HEK293T (cell line): ENCODE measurements at regions not wholly inside any gene's neighbourhood (a gene's known extent, or its start where the extent isn't known, plus 50 kb on each side); places are given as distances from the start of the nearest gene placed in this dataset.

ENCODE experiments used
- CTCF ChIA-PET: fragments of 350-600 bp; formaldehyde crosslinking; extraction: SDS; loops from one replicate; lab custom pipeline; 2021; ENCODE audit warnings: antibody characterized with exemption, inconsistent platforms; lab: Yijun Ruan, JAX
- POLR2A ChIA-PET: fragments of 350-600 bp; formaldehyde crosslinking; extraction: SDS; loops from one replicate; lab custom pipeline; 2020; ENCODE audit warnings: antibody characterized with exemption, inconsistent platforms; lab: Yijun Ruan, JAX
- DNase-seq: peaks from one replicate; pipeline ENCODE4 v3.0.0; 2012; ENCODE audit warnings: mixed read lengths; ENCODE audit errors: extremely low spot score
- ARNT ChIP-seq: fragments of 450-650 bp; IDR thresholded peaks from 2 replicates; pipeline ENCODE4 v1.6.1; 2017; ENCODE audit warnings: mild to moderate bottlenecking
- BHLHE40 ChIP-seq: fragments of 450-650 bp; IDR thresholded peaks from 2 replicates; pipeline ENCODE4 v1.6.1; 2016; ENCODE audit warnings: mild to moderate bottlenecking, moderate library complexity, borderline replicate concordance
- CTBP1 ChIP-seq: fragments of 450-650 bp; IDR thresholded peaks from 2 replicates; pipeline ENCODE4 v1.6.1; 2016; ENCODE audit warnings: borderline replicate concordance
- ELF4 ChIP-seq: fragments of 450-650 bp; IDR thresholded peaks from 2 replicates; pipeline ENCODE4 v1.6.1; 2017; ENCODE audit warnings: antibody characterized with exemption
- FOXA1 ChIP-seq: fragments of 450-650 bp; IDR thresholded peaks from 2 replicates; pipeline ENCODE4 v1.6.1; 2016; ENCODE audit warnings: mild to moderate bottlenecking
- FOXK2 ChIP-seq: fragments of 450-650 bp; IDR thresholded peaks from 2 replicates; pipeline ENCODE4 v1.6.1; 2016; ENCODE audit warnings: mild to moderate bottlenecking
- FOXM1 ChIP-seq: fragments of 450-650 bp; IDR thresholded peaks from 2 replicates; pipeline ENCODE4 v1.6.1; 2017; ENCODE audit warnings: mild to moderate bottlenecking, borderline replicate concordance
- HDGF ChIP-seq: fragments of 450-650 bp; IDR thresholded peaks from 2 replicates; pipeline ENCODE4 v1.6.1; 2017; ENCODE audit warnings: antibody characterized with exemption, borderline replicate concordance
- L3MBTL2 ChIP-seq: fragments of 450-650 bp; conservative IDR thresholded peaks from 2 replicates; pipeline ENCODE4 v1.6.1; 2016; ENCODE audit warnings: mild to moderate bottlenecking
- LEF1 ChIP-seq: fragments of 450-650 bp; IDR thresholded peaks from 2 replicates; pipeline ENCODE4 v1.6.1; 2017; ENCODE audit warnings: mild to moderate bottlenecking, borderline replicate concordance
- NFRKB ChIP-seq: fragments of 450-650 bp; IDR thresholded peaks from 2 replicates; pipeline ENCODE4 v1.6.1; 2016; ENCODE audit warnings: mild to moderate bottlenecking, moderate library complexity
- PKNOX1 ChIP-seq: fragments of 450-650 bp; IDR thresholded peaks from 2 replicates; pipeline ENCODE4 v1.6.1; 2016
- SP1 ChIP-seq: fragments of 450-650 bp; IDR thresholded peaks from 2 replicates; pipeline ENCODE4 v1.6.1; 2017
- SUZ12 ChIP-seq: fragments of 450-650 bp; IDR thresholded peaks from 2 replicates; pipeline ENCODE4 v1.6.1; 2016; ENCODE audit warnings: mild to moderate bottlenecking
- TARDBP ChIP-seq: fragments of 450-650 bp; IDR thresholded peaks from 2 replicates; pipeline ENCODE4 v1.6.1; 2016
- ZNF384 ChIP-seq: fragments of 450-650 bp; IDR thresholded peaks from 2 replicates; pipeline ENCODE4 v1.6.1; 2016

- ChIA-PET POLR2A (no interaction called here), CTCF (no interaction called here)
- TF ChIP-seq TARDBP (no peak), ZNF384 (no peak), L3MBTL2 (no peak), FOXA1 (no peak), SUZ12 (no peak), SP1 (no peak), ELF4 (no peak), FOXM1 (no peak), CTBP1 (no peak)
- DNase-seq, result no peak
Observed at GRCh38 chr6:83792846-83793245, 60.3 kb upstream of the RIPPLY2 start.

- no peak for TF ChIP-seq FOXA1
- no peak for TF ChIP-seq ZNF384
- no peak for TF ChIP-seq NFRKB
- no peak for TF ChIP-seq CTBP1
- TF ChIP-seq SP1, result no peak
- no peak for TF ChIP-seq TARDBP
- TF ChIP-seq SUZ12, result no peak
- TF ChIP-seq HDGF, result no peak
- TF ChIP-seq L3MBTL2, result no peak
- TF ChIP-seq FOXM1, result no peak
- no peak for TF ChIP-seq ARNT
- no peak for TF ChIP-seq PKNOX1
- TF ChIP-seq FOXK2, result no peak
- no peak for TF ChIP-seq BHLHE40
- no peak for TF ChIP-seq LEF1
- CTCF ChIA-PET, result no interaction called here
- DNase-seq, result no peak
- POLR2A ChIA-PET, result no interaction called here
Observed at GRCh38 chr6:83781506-83781905, 71.7 kb upstream of the RIPPLY2 start.

GRCh38 chr6:83770910-83771309 lies 62.0 kb upstream of the SNAP91 start:
- no peak for DNase-seq
- TF ChIP-seq HDGF, result no peak
- TF ChIP-seq ARNT, result no peak
- TF ChIP-seq SUZ12, result no peak
- TF ChIP-seq PKNOX1, result peak; percentile 16; the same call in 1 of the 2 replicates
- CTCF ChIA-PET, result no interaction called here
- POLR2A ChIA-PET, result no interaction called here

GRCh38 chr6:83769413-83769812 lies 60.5 kb upstream of the SNAP91 start:
- CTCF ChIA-PET, result no interaction called here
- POLR2A ChIA-PET, result no interaction called here
- no peak for TF ChIP-seq FOXA1
- DNase-seq, result no peak

- TF ChIP-seq SP1, result no peak
- TF ChIP-seq CTBP1, result no peak
- TF ChIP-seq NFRKB, result no peak
- TF ChIP-seq SUZ12, result no peak
- no peak for TF ChIP-seq FOXA1
- TF ChIP-seq L3MBTL2, result no peak
- no peak for TF ChIP-seq FOXK2
- no peak for TF ChIP-seq ZNF384
- ChIA-PET POLR2A (no interaction called here), CTCF (no interaction called here)
- no peak for DNase-seq
Observed at GRCh38 chr6:83767033-83767432, 58.1 kb upstream of the SNAP91 start.
